ENCODE measurements at regions not wholly inside any gene's neighbourhood (a gene's known extent, or its start where the extent isn't known, plus 50 kb on each side); places are given as distances from the start of the nearest gene placed in this dataset.

- Histone ChIP-seq H2BK15ac (ENCODE audit: low read length) (no peak overlapping the region), H3K9me3 (ENCODE audit: insufficient read depth in 2 of 2, low read depth in 1 of 2, low read length in 1 of 2) (peaks cover 0 to 4% of the 10 kb centered on the region in 2 experiments; a peak in 1 of 4 replicates), H2BK120ac (replicated peaks; ENCODE audit: low read depth, low read length) (no peak overlapping the region), H3K18ac (ENCODE audit: extremely low read depth, low read length) (no peak overlapping the region), H4K91ac (replicated peaks; ENCODE audit: insufficient read length, low read length) (no peak overlapping the region), H3K23me2 (ENCODE audit: low read depth, low read length) (no peaks in the 10 kb centered on the region), H3K56ac (replicated peaks; ENCODE audit: insufficient read length, low read depth, low read length) (no peak overlapping the region), H3K9ac (replicated peaks in 1 of 4; ENCODE audit: extremely low read depth in 1 of 4, low read depth in 3 of 4, low read length in 3 of 4) (no peak overlapping the region), H3K23ac (ENCODE audit: insufficient read length) (no peak overlapping the region), H4K8ac (ENCODE audit: extremely low read depth, insufficient read depth, low read length) (no peak overlapping the region), H3K4me1 (replicated peaks in 1 of 4; ENCODE audit: control insufficient read depth in 3 of 4, insufficient read depth in 4 of 4, low read length in 3 of 4) (peaks cover 0 to 1% (median 0%) of the 10 kb centered on the region in 4 experiments; a peak in 1 of 7 replicates), H3K4me2 (ENCODE audit: insufficient read depth in 1 of 2, low read depth in 2 of 2, low read length in 2 of 2) (no peak overlapping the region), H3K27me3 (replicated peaks in 1 of 4; ENCODE audit: control insufficient read depth in 3 of 4, extremely low read depth in 1 of 4, insufficient read depth in 3 of 4, low read length in 3 of 4) (no peaks in the 10 kb centered on the region), H2AK5ac (ENCODE audit: low read depth, low read length) (no peak overlapping the region), H2BK5ac (ENCODE audit: low read depth, low read length) (no peak overlapping the region), H2BK12ac (ENCODE audit: low read depth, low read length) (no peak overlapping the region), H3K4me3 (ENCODE audit: extremely low read depth in 1 of 4, insufficient read depth in 2 of 4, low read depth in 3 of 4, low read length in 4 of 4) (no peak overlapping the region), H2BK20ac (ENCODE audit: low read length) (no peak overlapping the region), H3K79me1 (ENCODE audit: low read depth, low read length) (no peaks in the 10 kb centered on the region), H3K36me3 (ENCODE audit: control insufficient read depth in 2 of 4, insufficient read depth in 4 of 4, low read length in 3 of 4) (no peaks in the 10 kb centered on the region), H2AFZ (ENCODE audit: low read length) (no peak overlapping the region), H3K14ac (ENCODE audit: insufficient read length) (no peak overlapping the region), H3K4ac (replicated peaks; ENCODE audit: insufficient read length, low read depth, low read length) (no peak overlapping the region), H4K20me1 (replicated peaks in 1 of 2; ENCODE audit: control insufficient read depth in 1 of 2, insufficient read depth in 2 of 2, low read length in 2 of 2) (no peaks in the 10 kb centered on the region), H4K5ac (ENCODE audit: insufficient read length, low read depth, low read length) (no peak overlapping the region), H3K27ac (ENCODE audit: low read depth, low read length) (no peak overlapping the region), H3K79me2 (ENCODE audit: control insufficient read depth in 1 of 2, insufficient read depth in 2 of 2, low read length in 2 of 2) (no peaks in the 10 kb centered on the region)
- DNase-seq (ENCODE audit: low read depth in 1 of 2, low spot score in 2 of 2) (no peak), FAIRE-seq (no peak)
- ChIA-PET POLR2A (ENCODE audit: partially characterized antibody) (no interaction called here), CTCF (ENCODE audit: partially characterized antibody) (no interaction called here)
- TF ChIP-seq NRF1 (IDR thresholded peaks at IDR 0.05; ENCODE audit: low read depth, low read length) (no peak), HDAC6 (IDR thresholded peaks at IDR 0.05; ENCODE audit: low read depth, low read length) (no peak), EGR1 (IDR thresholded peaks at IDR 0.05; ENCODE audit: borderline replicate concordance, low read depth, low read length) (no peak), MAFK (IDR thresholded peaks at IDR 0.05; ENCODE audit: low read depth, low read length) (no peak), SAP30 (IDR thresholded peaks at IDR 0.05; ENCODE audit: insufficient read depth, insufficient replicate concordance, low read length) (no peak), RNF2 (IDR thresholded peaks at IDR 0.05; ENCODE audit: borderline replicate concordance, low read depth, low read length, missing control alignments, poor library complexity, severe bottlenecking) (no peak)
- 82% methylated on average over 1 of the region's 1 CpG; no CpG with 5 or more reads in 1 of the 2 experiments for WGBS, 2 experiments (ENCODE audit: extremely low coverage in 1 of 2, insufficient coverage in 1 of 2, insufficient read length in 1 of 2, insufficient replicate concordance in 2 of 2, low coverage in 1 of 2, low lambda C conversion rate in 2 of 2, missing lambda C conversion rate in 1 of 2)
Observed at GRCh38 chr14:58907803-58908202, 270.0 kb downstream of the DACT1 start.
